SH-SY5Y (cell line): ENCODE measurements at regions not wholly inside any gene's neighbourhood (a gene's known extent, or its start where the extent isn't known, plus 50 kb on each side); places are given as distances from the start of the nearest gene placed in this dataset.
A peak's percentile ranks its signal among the peaks of the same experiment; 100 is the strongest.

Experiments used
- GATA2 ChIP-seq: IDR thresholded peaks from 2 replicates; pipeline ENCODE4 v1.6.1; 2011; ENCODE audit warnings: mild to moderate bottlenecking, low read depth, low read length
- GATA3 ChIP-seq: IDR thresholded peaks from 2 replicates; pipeline ENCODE4 v1.6.1; 2011; ENCODE audit warnings: low read depth, mild to moderate bottlenecking, low read length, moderate library complexity

DNA sequence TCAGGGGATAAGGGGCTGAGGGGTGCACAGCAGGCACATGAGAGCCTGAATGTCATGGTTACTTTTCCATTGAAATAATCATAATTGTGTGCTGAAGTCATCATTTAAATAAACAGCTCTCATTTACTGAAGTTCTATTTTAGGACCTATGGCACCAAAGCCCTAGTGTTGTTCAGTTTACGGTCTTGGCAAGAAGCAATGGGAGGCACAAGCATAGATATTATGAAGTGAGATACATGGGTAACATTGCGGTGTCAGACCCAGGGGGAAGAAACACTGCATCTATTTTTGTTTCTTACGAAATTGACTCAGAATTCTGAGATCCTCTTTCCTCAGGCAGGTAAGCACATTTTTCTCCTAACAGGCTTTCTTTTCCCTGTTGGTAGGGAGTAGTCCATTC lies 437.8 kb upstream of the PROX1 start:
- TF ChIP-seq GATA2 (no peak), GATA3 (no peak)

- no peak for TF ChIP-seq GATA3
- no peak for TF ChIP-seq GATA2
These were observed 437.0 kb upstream of the PROX1 start for GRCh38 chr1:213550804-213551203.

DNA sequence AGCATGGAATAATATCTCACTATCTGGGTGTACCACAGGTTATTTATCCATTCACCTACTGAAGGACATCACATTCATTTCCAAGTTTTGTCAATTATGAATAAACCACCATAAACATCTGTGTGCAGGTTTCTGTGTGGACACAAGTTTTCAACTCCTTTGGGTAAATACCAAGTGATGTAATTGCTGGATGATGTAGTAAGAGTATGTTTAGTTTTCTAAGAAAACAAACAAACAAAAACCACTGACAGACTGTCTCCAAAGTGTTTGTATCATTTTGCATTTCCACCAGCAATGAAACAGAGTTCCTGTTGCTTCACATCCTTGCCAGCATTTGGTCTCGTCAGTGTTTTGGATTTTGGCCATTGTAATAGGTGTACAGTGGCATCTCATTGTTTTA lies 435.7 kb upstream of the PROX1 start:
- TF ChIP-seq GATA3 (no peak), GATA2 (no peak)

DNA sequence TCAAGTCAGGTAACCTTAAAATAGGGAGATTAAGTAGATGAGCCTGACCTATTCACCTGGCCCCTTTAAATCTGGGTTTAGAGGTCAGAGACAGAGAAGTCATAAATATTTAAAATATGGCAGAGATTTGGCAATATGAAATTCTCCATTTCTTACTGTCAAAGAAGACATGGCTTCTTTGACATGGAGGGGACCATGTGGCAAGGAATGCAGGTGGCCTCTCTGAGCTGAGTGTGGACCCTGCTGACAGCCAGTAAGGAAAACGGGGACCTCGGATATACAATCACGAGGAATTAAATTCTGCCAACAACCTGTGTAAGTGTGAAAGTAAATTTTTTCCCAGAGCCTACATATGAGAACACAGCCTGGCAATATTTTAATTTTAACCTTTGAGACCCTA lies 427.5 kb upstream of the PROX1 start:
- TF ChIP-seq GATA2: no peak
- TF ChIP-seq GATA3: no peak

- TF ChIP-seq GATA2 (no peak), GATA3 (no peak)
These were observed 425.9 kb upstream of the PROX1 start for GRCh38 chr1:213561870-213562269.

GRCh38 chr1:213564215-213564659 lies 423.5 kb upstream of the PROX1 start:
- no peak for TF ChIP-seq GATA2
- TF ChIP-seq GATA3: no peak

- no peak for TF ChIP-seq GATA3
- TF ChIP-seq GATA2: no peak
These were observed 418.6 kb upstream of the PROX1 start for GRCh38 chr1:213568929-213569815.

DNA sequence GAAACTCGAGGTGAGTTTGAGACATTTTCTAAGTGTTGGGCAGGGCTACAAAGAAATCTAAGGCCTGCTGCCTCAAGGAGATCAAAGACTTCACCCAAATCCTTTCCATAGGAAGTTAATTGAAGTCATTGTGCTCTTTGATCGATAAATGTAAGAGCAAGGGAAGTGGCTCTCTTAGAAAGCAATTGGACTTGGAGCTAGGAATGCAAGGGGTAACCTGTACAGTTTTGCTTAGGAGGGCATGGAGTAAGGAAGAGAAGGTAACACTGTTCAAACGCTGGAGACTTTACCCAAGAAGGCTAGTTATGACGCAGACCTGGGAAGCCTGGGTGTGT lies 418.0 kb upstream of the PROX1 start:
- TF ChIP-seq GATA3: no peak

DNA sequence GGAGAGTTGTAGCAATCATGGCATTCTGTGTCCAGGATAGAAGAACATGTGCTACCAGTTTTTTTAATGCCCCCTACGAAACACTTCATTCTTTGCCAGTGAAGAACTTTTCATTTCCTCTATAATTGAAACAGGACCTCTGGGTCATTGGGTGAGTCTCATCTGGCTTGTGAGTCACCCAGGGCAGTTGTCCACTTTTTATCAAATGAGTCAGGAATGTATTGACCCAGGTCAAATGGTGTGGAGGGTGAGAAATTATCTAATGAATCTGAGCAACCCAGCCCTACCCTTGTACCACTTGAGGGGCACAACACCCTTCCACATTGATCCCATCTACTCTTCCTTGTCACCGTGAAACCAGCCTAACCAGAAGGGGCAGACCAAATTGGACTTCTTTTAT lies 417.3 kb upstream of the PROX1 start:
- TF ChIP-seq GATA3: no peak
- TF ChIP-seq GATA2: no peak

GRCh38 chr1:213571419-213571818 lies 416.4 kb upstream of the PROX1 start:
- TF ChIP-seq GATA2 (no peak), GATA3 (no peak)

- TF ChIP-seq GATA2 (no peak), GATA3 (no peak)
These were observed 415.9 kb upstream of the PROX1 start for GRCh38 chr1:213571843-213572242.

- peak; percentile 38; the same call in 1 of the 2 replicates for TF ChIP-seq GATA2
- TF ChIP-seq GATA3: no peak
These were observed 414.7 kb upstream of the PROX1 start for GRCh38 chr1:213572912-213573647.

DNA sequence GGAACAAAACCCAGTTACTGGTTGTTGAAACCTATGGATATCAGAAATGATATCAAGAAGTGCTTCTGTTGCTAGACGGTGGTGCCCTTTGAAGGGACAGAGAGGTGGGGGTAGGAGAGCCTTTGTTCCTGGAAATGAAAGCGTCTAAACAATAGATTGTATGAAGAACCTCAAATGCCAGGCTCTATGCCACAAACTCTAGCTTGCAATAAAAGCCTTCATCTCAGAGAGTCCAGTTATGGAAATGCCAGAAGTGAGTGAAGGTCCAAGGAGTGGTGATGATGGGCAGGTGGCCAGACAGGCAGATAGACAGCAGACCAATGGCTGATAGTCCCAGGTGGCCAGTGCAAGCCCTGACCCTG lies 414.1 kb upstream of the PROX1 start:
- TF ChIP-seq GATA3: no peak
- no peak for TF ChIP-seq GATA2

DNA sequence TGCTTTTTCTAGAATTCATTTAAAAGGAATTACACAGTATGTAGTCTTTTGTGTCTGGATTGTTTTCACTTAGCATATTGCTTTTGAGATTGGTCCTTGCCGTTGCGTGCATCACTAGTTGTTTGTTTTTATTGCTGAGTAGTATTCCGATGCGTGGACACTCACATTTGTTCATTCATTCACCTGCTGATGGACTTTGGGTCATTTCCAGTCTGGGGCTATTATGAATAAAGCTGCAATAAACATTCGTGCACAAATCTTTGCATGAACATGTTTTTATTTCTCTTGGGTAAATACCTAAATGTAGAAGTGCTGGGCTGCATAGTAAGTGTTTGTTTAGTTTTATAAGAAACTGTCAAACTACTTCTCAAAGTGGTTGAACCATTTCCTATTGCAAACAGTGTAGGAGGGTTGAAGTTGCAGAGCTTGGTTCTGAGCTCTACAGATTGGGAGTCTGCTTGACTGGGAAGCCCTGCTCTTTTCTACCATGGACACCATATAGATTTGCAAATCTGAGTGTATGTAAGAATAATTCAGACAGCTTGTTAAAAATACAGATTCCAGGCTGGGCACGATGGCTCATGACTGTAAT lies 404.7 kb upstream of the PROX1 start:
- TF ChIP-seq GATA3 (no peak), GATA2 (no peak)

GRCh38 chr1:213584272-213584671 lies 403.5 kb upstream of the PROX1 start:
- TF ChIP-seq GATA3 (no peak), GATA2 (peak; percentile 33; the same call in 1 of the 2 replicates)

DNA sequence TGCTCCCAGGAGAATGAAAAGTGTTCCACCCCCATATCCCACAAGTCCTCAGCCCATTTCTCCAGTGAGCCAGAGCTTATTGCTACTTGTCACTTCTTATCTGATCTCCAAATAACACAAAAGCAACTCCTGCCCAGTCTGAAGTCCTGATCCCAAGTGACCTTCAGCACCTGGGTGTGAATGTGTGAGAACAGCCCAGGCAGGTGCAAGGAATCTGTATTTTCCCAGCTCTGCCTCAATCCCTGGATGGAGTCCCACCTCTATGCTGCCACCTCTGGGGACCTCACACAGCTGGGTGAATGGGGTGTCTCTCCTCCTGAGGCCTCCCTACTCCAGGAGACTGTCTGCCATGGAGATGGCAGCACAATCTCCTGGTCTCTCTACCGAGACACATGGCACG lies 402.4 kb upstream of the PROX1 start:
- TF ChIP-seq GATA2 (no peak), GATA3 (no peak)
